ENCODE measurements at regions not wholly inside any gene's neighbourhood (a gene's known extent, or its start where the extent isn't known, plus 50 kb on each side); places are given as distances from the start of the nearest gene placed in this dataset.
A peak's percentile ranks its signal among the peaks of the same experiment; 100 is the strongest.

GRCh38 chr10:80701706-80702105 lies 164.0 kb downstream of the SH2D4B start:
- no peak for DNase-seq (ENCODE audit: low read depth, low spot score)
- H2AFZ ChIP-seq (ENCODE audit: control insufficient read depth, low read depth, low read length) = peak overlapping the region; percentile 3; the same call in 1 of the 2 replicates
- ATAC-seq = no peak

More at GRCh38 chr10:80701706-80702105, 164.0 kb downstream of the SH2D4B start:
- ChIA-PET RAD21 (ENCODE audit: unreplicated experiment) (interaction anchor here (1.0 to 1.2 kb wide), 5 partner anchors 37 to 478 kb away, joined by 3 to 5 read pairs (median 3); no protein-coding TSS in a partner anchor), SMC1A (ENCODE audit: uncharacterized antibody, unreplicated experiment) (interaction anchor here (0.9 to 2.7 kb wide), 9 partner anchors 37 to 479 kb away, joined by 3 to 13 read pairs (median 4); no protein-coding TSS in a partner anchor), POLR2A (no interaction called here), CTCF (interaction anchor here (1.0 to 5.3 kb wide), 9 partner anchors 12 to 1170 kb away, joined by 3 to 72 read pairs (median 5); no protein-coding TSS in a partner anchor)
- in situ Hi-C loops (cut with MboI) (loop anchor here (5.0 kb wide), 2 partner anchors 226 to 316 kb away; no protein-coding TSS in a partner anchor), intact Hi-C loops (cut with micrococcal nuclease; ENCODE audit: unreplicated experiment) (no loop called here)
- no TSS peak for BruUV-seq (replicated peaks)
- H3K27ac ChIP-seq (ENCODE audit: control insufficient read depth, insufficient read depth) = no peak overlapping the region
- WGBS (ENCODE audit: insufficient coverage, insufficient replicate concordance, low lambda C conversion rate, missing lambda C conversion rate) = 18% methylated on average over 2 of the region's 2 CpGs
- H3K4me1 ChIP-seq (ENCODE audit: control insufficient read depth, insufficient read depth, low read length) = no peaks in the 10 kb centered on the region; the same call in 1 of the 2 replicates
- no peak for FAIRE-seq
- H3K9ac ChIP-seq (ENCODE audit: control insufficient read depth, insufficient read depth, low read length) = no peak overlapping the region
- no peaks in the 10 kb centered on the region for H4K20me1 ChIP-seq (ENCODE audit: control insufficient read depth, insufficient read depth)
- H3K4me3 ChIP-seq = no peak overlapping the region
- no peaks in the 10 kb centered on the region for H3K27me3 ChIP-seq (replicated peaks in 1 of 2; ENCODE audit: control insufficient read depth in 2 of 2, insufficient read depth in 2 of 2, low read length in 1 of 2)
- no peaks in the 10 kb centered on the region for H3K79me2 ChIP-seq (ENCODE audit: control insufficient read depth, insufficient read depth, low read length)
- H3K36me3 ChIP-seq (ENCODE audit: control insufficient read depth in 2 of 2, insufficient read depth in 2 of 2, low read length in 1 of 2) = no peaks in the 10 kb centered on the region
- no peaks in the 10 kb centered on the region for H3K9me3 ChIP-seq (replicated peaks; ENCODE audit: control insufficient read depth, insufficient read depth, low read length)
- H3K4me2 ChIP-seq (ENCODE audit: control insufficient read depth, insufficient read depth) = no peak overlapping the region
- TF ChIP-seq ATF2 (IDR thresholded peaks at IDR 0.05; ENCODE audit: low read length) = no peak
- no peak for TF ChIP-seq ETV6 (conservative IDR thresholded peaks at IDR 0.05 in 1 of 2, IDR thresholded peaks at IDR 0.05 in 1 of 2; ENCODE audit: borderline replicate concordance in 1 of 2, low read depth in 1 of 2)
- no peak for TF ChIP-seq NFIC (IDR thresholded peaks at IDR 0.05; ENCODE audit: low read depth, low read length)
- no peak for TF ChIP-seq NKRF (conservative IDR thresholded peaks at IDR 0.05)
- no peak for TF ChIP-seq MLLT1 (IDR thresholded peaks at IDR 0.05)
- TF ChIP-seq EZH2 (IDR thresholded peaks at IDR 0.05; ENCODE audit: borderline replicate concordance, control insufficient read depth, low read depth, low read length) = no peak
- TF ChIP-seq TARDBP (IDR thresholded peaks at IDR 0.05; ENCODE audit: borderline replicate concordance) = no peak
- no peak for TF ChIP-seq ZBED1 (IDR thresholded peaks at IDR 0.05; ENCODE audit: borderline replicate concordance)
- TF ChIP-seq RB1 (IDR thresholded peaks at IDR 0.05; ENCODE audit: borderline replicate concordance) = no peak
- TF ChIP-seq POU2F2 (IDR thresholded peaks at IDR 0.05; ENCODE audit: borderline replicate concordance, low read depth, low read length) = no peak
